ENCODE measurements at regions not wholly inside any gene's neighbourhood (a gene's known extent, or its start where the extent isn't known, plus 50 kb on each side); places are given as distances from the start of the nearest gene placed in this dataset.

- Histone ChIP-seq H4K20me1 (ENCODE audit: insufficient read depth) (no peaks in the 10 kb centered on the region), H3K4me1 (ENCODE audit: control insufficient read depth in 1 of 2, insufficient read depth in 2 of 2, low read length in 2 of 2) (no peaks in the 10 kb centered on the region; a peak in 1 of 4 replicates), H3K27ac (ENCODE audit: low read depth, low read length) (no peak overlapping the region), H3K9me3 (ENCODE audit: control insufficient read depth in 1 of 2, insufficient read depth in 1 of 2, low read depth in 1 of 2, low read length in 2 of 2) (no peaks in the 10 kb centered on the region), H3K4me2 (ENCODE audit: low read length) (no peak overlapping the region), H2AFZ (ENCODE audit: low read depth, low read length, poor library complexity, severe bottlenecking) (no peak overlapping the region), H3K9ac (ENCODE audit: low read length) (no peak overlapping the region), H3K9me2 (ENCODE audit: insufficient read depth) (no peaks in the 10 kb centered on the region), H3K27me3 (ENCODE audit: insufficient read depth, low read length) (peaks cover 15% of the 10 kb centered on the region; the same call in 1 of the 2 replicates), H3K79me2 (ENCODE audit: insufficient read depth, low read length) (no peaks in the 10 kb centered on the region), H3K4me3 (replicated peaks in 1 of 2; ENCODE audit: low read depth in 1 of 2, low read length in 2 of 2) (no peak overlapping the region), H3K36me3 (ENCODE audit: control insufficient read depth in 1 of 2, insufficient read depth in 2 of 2, low read length in 2 of 2) (no peaks in the 10 kb centered on the region)
- ATAC-seq (no peak), DNase-seq (ENCODE audit: low read depth, low spot score) (no peak)
- ChIA-PET RAD21 (ENCODE audit: low non-redundant PET in 1 of 2, low total read pairs in 2 of 2, uncharacterized antibody in 2 of 2, unreplicated experiment in 2 of 2) (no interaction called here), CTCF (no interaction called here), POLR2A (no interaction called here)
- no peak for TF ChIP-seq EGR1 (IDR thresholded peaks at IDR 0.05; ENCODE audit: low read depth)
- no peak for TF ChIP-seq ZNF274 (IDR thresholded peaks at IDR 0.05; ENCODE audit: low read depth, low read length)
- TF ChIP-seq YY1 (IDR thresholded peaks at IDR 0.05; ENCODE audit: extremely low read depth, insufficient replicate concordance, low read depth, low read length), result no peak
- TF ChIP-seq SP1 (IDR thresholded peaks at IDR 0.05; ENCODE audit: low read depth), result no peak
- TF ChIP-seq ZFX (IDR thresholded peaks at IDR 0.05), result no peak
- TF ChIP-seq, protein P1, sequence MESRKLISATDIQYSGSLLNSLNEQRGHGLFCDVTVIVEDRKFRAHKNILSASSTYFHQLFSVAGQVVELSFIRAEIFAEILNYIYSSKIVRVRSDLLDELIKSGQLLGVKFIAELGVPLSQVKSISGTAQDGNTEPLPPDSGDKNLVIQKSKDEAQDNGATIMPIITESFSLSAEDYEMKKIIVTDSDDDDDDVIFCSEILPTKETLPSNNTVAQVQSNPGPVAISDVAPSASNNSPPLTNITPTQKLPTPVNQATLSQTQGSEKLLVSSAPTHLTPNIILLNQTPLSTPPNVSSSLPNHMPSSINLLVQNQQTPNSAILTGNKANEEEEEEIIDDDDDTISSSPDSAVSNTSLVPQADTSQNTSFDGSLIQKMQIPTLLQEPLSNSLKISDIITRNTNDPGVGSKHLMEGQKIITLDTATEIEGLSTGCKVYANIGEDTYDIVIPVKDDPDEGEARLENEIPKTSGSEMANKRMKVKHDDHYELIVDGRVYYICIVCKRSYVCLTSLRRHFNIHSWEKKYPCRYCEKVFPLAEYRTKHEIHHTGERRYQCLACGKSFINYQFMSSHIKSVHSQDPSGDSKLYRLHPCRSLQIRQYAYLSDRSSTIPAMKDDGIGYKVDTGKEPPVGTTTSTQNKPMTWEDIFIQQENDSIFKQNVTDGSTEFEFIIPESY (IDR thresholded peaks at IDR 0.05; ENCODE audit: extremely low read depth, insufficient replicate concordance, low read length), result no peak
- TF ChIP-seq EZH2phosphoT487 (IDR thresholded peaks at IDR 0.05; ENCODE audit: borderline replicate concordance), result no peak
- no peak for TF ChIP-seq SRF (IDR thresholded peaks at IDR 0.05; ENCODE audit: low read depth)
- TF ChIP-seq, protein P2, sequence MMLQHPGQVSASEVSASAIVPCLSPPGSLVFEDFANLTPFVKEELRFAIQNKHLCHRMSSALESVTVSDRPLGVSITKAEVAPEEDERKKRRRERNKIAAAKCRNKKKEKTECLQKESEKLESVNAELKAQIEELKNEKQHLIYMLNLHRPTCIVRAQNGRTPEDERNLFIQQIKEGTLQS (IDR thresholded peaks at IDR 0.05), result no peak
- TF ChIP-seq ELF1 (IDR thresholded peaks at IDR 0.05; ENCODE audit: borderline replicate concordance, low read depth), result no peak
- TF ChIP-seq SIN3A (IDR thresholded peaks at IDR 0.05; ENCODE audit: low read depth), result no peak
- TF ChIP-seq FOSL1 (IDR thresholded peaks at IDR 0.05; ENCODE audit: low read depth), result no peak
- TF ChIP-seq POLR2A (IDR thresholded peaks at IDR 0.05; ENCODE audit: borderline replicate concordance, extremely low read depth, insufficient read depth, insufficient read length), result no peak
- TF ChIP-seq RAD21 (IDR thresholded peaks at IDR 0.05; ENCODE audit: low read depth), result no peak
- TF ChIP-seq EZH2 (IDR thresholded peaks at IDR 0.05), result no peak
- no peak for TF ChIP-seq REST (IDR thresholded peaks at IDR 0.05; ENCODE audit: low read depth)
- no peak for TF ChIP-seq TCF7L2 (IDR thresholded peaks at IDR 0.05; ENCODE audit: borderline replicate concordance, extremely low read depth, insufficient read depth, insufficient read length)
- TF ChIP-seq CEBPB (IDR thresholded peaks at IDR 0.05; ENCODE audit: low read depth), result no peak
- TF ChIP-seq, protein P3, sequence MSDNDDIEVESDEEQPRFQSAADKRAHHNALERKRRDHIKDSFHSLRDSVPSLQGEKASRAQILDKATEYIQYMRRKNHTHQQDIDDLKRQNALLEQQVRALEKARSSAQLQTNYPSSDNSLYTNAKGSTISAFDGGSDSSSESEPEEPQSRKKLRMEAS (IDR thresholded peaks at IDR 0.05), result no peak
- intact Hi-C loops (cut with micrococcal nuclease), result no loop called here
- BruUV-seq (replicated peaks), result no TSS peak
These were observed 55.7 kb upstream of the HABP2 start for GRCh38 chr10:113497198-113497597.
